KMS-11 (cell line): ENCODE measurements at regions not wholly inside any gene's neighbourhood (a gene's known extent, or its start where the extent isn't known, plus 50 kb on each side); places are given as distances from the start of the nearest gene placed in this dataset.

ENCODE experiments used
- H2AFZ ChIP-seq: fragments of 200-600 bp; sonication (generic); 2 replicates; pipeline ENCODE4 v1.6.1; 2016; ENCODE audit warnings: antibody characterized with exemption, mixed run types, low read depth
- H3K27ac ChIP-seq: fragments of 200-600 bp; sonication (generic); 2 replicates; pipeline ENCODE4 v1.6.1; 2016; ENCODE audit warnings: mild to moderate bottlenecking, mixed run types
- H3K27me3 ChIP-seq: fragments of 200-600 bp; sonication (generic); 2 replicates; pipeline ENCODE4 v1.6.1; 2017; ENCODE audit warnings: mild to moderate bottlenecking, low read depth, mixed run types, moderate library complexity; ENCODE audit not compliant: insufficient read depth
- H3K36me3 ChIP-seq: fragments of 200-600 bp; sonication (generic); 2 replicates; pipeline ENCODE4 v1.6.1; 2017; ENCODE audit warnings: mild to moderate bottlenecking, mixed run types; ENCODE audit not compliant: insufficient read depth
- H3K4me1 ChIP-seq: fragments of 200-600 bp; sonication (generic); 2 replicates; pipeline ENCODE4 v1.6.1; 2016; ENCODE audit warnings: mild to moderate bottlenecking, low read depth, mixed run types; ENCODE audit not compliant: poor library complexity, severe bottlenecking
- H3K4me2 ChIP-seq: fragments of 200-600 bp; sonication (generic); 2 replicates; pipeline ENCODE4 v1.7.0; 2016; ENCODE audit warnings: mild to moderate bottlenecking, mixed run types
- H3K4me3 ChIP-seq: fragments of 200-600 bp; sonication (generic); IDR thresholded peaks from 2 replicates; pipeline ENCODE4 v1.6.1; 2017; ENCODE audit warnings: low read depth, low read length, mixed read lengths; ENCODE audit not compliant: insufficient read depth
- H3K79me2 ChIP-seq: fragments of 200-600 bp; sonication (generic); 2 replicates; pipeline ENCODE4 v1.6.1; 2016; ENCODE audit warnings: low read depth, mixed run types; ENCODE audit not compliant: insufficient read depth
- H3K9ac ChIP-seq: fragments of 200-600 bp; sonication (generic); 2 replicates; pipeline ENCODE4 v1.6.1; 2016; ENCODE audit warnings: mild to moderate bottlenecking, mixed run types
- H4K20me1 ChIP-seq: fragments of 200-600 bp; sonication (generic); 2 replicates; pipeline ENCODE4 v1.6.1; 2016; ENCODE audit warnings: mild to moderate bottlenecking, mixed run types; ENCODE audit not compliant: insufficient read depth
- CTCF ChIP-seq: fragments of 200-600 bp; sonication (generic); conservative IDR thresholded peaks from 2 replicates; pipeline ENCODE4 v1.6.1; 2017; ENCODE audit warnings: low read depth, mild to moderate bottlenecking, antibody characterized with exemption, low read length, moderate library complexity, mixed read lengths

DNA sequence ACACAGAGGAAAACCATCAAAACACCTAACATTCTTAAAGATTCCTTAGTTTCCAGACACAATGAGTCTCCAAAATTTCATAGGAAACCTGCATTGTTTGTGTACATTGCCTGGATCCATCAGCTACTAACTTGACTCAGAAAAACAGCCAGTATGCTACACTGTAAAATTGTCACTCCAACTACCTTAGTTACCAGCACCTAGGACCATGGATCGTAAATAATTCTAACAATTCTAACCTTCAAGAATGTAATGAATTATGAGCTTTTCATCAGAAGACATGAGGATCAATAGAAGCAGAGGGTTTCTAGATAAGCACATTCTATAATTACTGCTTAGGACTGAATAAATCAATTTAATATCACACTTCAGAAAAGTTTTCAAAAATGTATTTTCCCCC is 851.5 kb downstream of the SORCS1 start:
- H3K9ac ChIP-seq: no peak overlapping the region
- H3K36me3 ChIP-seq: no peaks in the 10 kb centered on the region
- no peak overlapping the region for H3K4me2 ChIP-seq
- no peak overlapping the region for H2AFZ ChIP-seq
- no peaks in the 10 kb centered on the region for H3K27me3 ChIP-seq
- no peak overlapping the region for H3K27ac ChIP-seq
- no peaks in the 10 kb centered on the region for H3K4me1 ChIP-seq
- TF ChIP-seq CTCF: no peak
- H4K20me1 ChIP-seq: no peaks in the 10 kb centered on the region
- H3K79me2 ChIP-seq: no peaks in the 10 kb centered on the region
- no peak overlapping the region for H3K4me3 ChIP-seq

- no peak for TF ChIP-seq CTCF
- Histone ChIP-seq H3K4me3 (no peak overlapping the region), H4K20me1 (no peaks in the 10 kb centered on the region), H3K4me1 (no peaks in the 10 kb centered on the region), H3K4me2 (no peak overlapping the region), H3K27ac (no peak overlapping the region), H3K36me3 (no peaks in the 10 kb centered on the region), H3K9ac (no peak overlapping the region), H3K79me2 (no peaks in the 10 kb centered on the region), H2AFZ (no peak overlapping the region), H3K27me3 (no peaks in the 10 kb centered on the region)
Observed at GRCh38 chr10:106312087-106312486, 852.4 kb downstream of the SORCS1 start.

GRCh38 chr10:106311590-106311989 is 852.9 kb downstream of the SORCS1 start:
- Histone ChIP-seq H3K27ac (no peak overlapping the region), H3K9ac (no peak overlapping the region), H3K36me3 (no peaks in the 10 kb centered on the region), H2AFZ (no peak overlapping the region), H3K4me2 (no peak overlapping the region), H3K4me1 (no peaks in the 10 kb centered on the region), H3K27me3 (no peaks in the 10 kb centered on the region), H3K79me2 (no peaks in the 10 kb centered on the region), H4K20me1 (no peaks in the 10 kb centered on the region), H3K4me3 (no peak overlapping the region)
- no peak for TF ChIP-seq CTCF

GRCh38 chr10:106310596-106310995 is 853.9 kb downstream of the SORCS1 start:
- Histone ChIP-seq H3K27me3 (no peaks in the 10 kb centered on the region), H3K9ac (no peak overlapping the region), H4K20me1 (no peaks in the 10 kb centered on the region), H3K27ac (no peak overlapping the region), H3K4me1 (no peaks in the 10 kb centered on the region), H2AFZ (no peak overlapping the region), H3K36me3 (no peaks in the 10 kb centered on the region), H3K4me2 (no peak overlapping the region), H3K4me3 (no peak overlapping the region), H3K79me2 (no peaks in the 10 kb centered on the region)
- TF ChIP-seq CTCF: no peak

DNA sequence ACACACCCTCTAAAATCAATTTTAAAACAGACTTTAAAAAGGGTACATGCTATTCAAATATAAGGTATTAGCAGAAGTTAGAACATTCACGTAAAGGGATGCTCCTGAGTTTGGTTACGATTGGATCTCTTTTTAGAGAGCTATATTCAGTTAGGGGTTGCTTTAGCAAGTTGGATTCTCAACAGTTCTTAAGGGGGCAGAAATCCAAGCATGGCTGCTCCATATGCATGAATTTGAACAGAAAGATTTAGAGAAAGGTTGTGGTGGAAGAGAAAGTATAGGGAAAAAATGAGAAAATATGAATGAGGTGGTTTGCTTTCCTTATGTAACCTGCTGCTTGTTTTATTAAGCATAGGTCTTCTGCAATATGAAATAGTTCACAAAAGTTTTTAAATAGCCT is 855.1 kb downstream of the SORCS1 start:
- Histone ChIP-seq H3K36me3 (no peaks in the 10 kb centered on the region), H3K4me3 (no peak overlapping the region), H3K9ac (no peak overlapping the region), H4K20me1 (no peaks in the 10 kb centered on the region), H3K4me1 (no peaks in the 10 kb centered on the region), H3K4me2 (no peak overlapping the region), H3K27ac (no peak overlapping the region), H2AFZ (no peak overlapping the region), H3K79me2 (no peaks in the 10 kb centered on the region), H3K27me3 (no peaks in the 10 kb centered on the region)
- no peak for TF ChIP-seq CTCF
